HCT116 (cell line): ENCODE measurements at regions not wholly inside any gene's neighbourhood (a gene's known extent, or its start where the extent isn't known, plus 50 kb on each side); places are given as distances from the start of the nearest gene placed in this dataset.

Experiments used
- ATAC-seq: fragments of 200-7000 bp; cut with Tn5 transposase; 2 replicates; pipeline ENCODE4 v1.9.1; 2020; ENCODE audit warnings: mild to moderate bottlenecking, moderate library complexity
- BruUV-seq: library from RNA; stranded (reverse); fragments of 400-500 nt; replicated peaks from 2 replicates; lab custom pipeline; 2021; lab: Mats Ljungman, UMichigan
- CTCF ChIA-PET: fragments of 300-600 bp; sonication (Branson Sonifier 250); formaldehyde crosslinking; loops from one replicate; lab custom pipeline; 2021; ENCODE audit warnings: antibody characterized with exemption; lab: Charles Lee
- POLR2A ChIA-PET: fragments of 300-600, 350-600 bp; sonication (Branson Sonifier 250); formaldehyde crosslinking; loops from one replicate; lab custom pipeline; 2021; ENCODE audit warnings: antibody characterized with exemption; lab: Charles Lee
- RAD21 ChIA-PET, 2 experiments: fragments of 300-600 bp; sonication (Branson Sonifier 250); formaldehyde crosslinking; loops; one replicate each; lab custom pipeline; 2023; ENCODE audit warnings: low total read pairs in 2 of 2; ENCODE audit not compliant: uncharacterized antibody in 2 of 2, unreplicated experiment in 2 of 2, low non-redundant PET in 1 of 2; lab: Charles Lee
- DNase-seq: peaks from one replicate; pipeline ENCODE4 v3.0.0-alpha.2; 2010; ENCODE audit warnings: low read depth, low spot score
- H2AFZ ChIP-seq: fragments of 200-600 bp; shearing (Covaris generic), sonication (generic); 2 replicates; pipeline ENCODE4 v1.6.1; 2017; ENCODE audit warnings: low read depth, mixed run types, mixed read lengths, antibody characterized with exemption, low read length; ENCODE audit not compliant: poor library complexity, severe bottlenecking
- H3K27ac ChIP-seq: 2 replicates; pipeline ENCODE4 v1.5.1; 2012; ENCODE audit warnings: low read depth, low read length
- H3K27me3 ChIP-seq: fragments of 200-600 bp; sonication (generic); 2 replicates; pipeline ENCODE4 v1.6.1; 2016; ENCODE audit warnings: mixed run types, low read length, mixed read lengths; ENCODE audit not compliant: insufficient read depth
- H3K36me3 ChIP-seq, 2 experiments: fragments of 200-500 bp in 1 of 2; fragments of 200-600 bp in 1 of 2; sonication (Bioruptor generic) in 1 of 2; sonication (generic) in 1 of 2; 2 replicates each; pipeline versions ENCODE4 v1.5.1 to v1.6.1; 2014 to 2016; ENCODE audit warnings: low read length in 2 of 2, inconsistent platforms in 1 of 2, mixed read lengths in 1 of 2, mixed run types in 1 of 2; ENCODE audit not compliant: insufficient read depth in 2 of 2, control insufficient read depth in 1 of 2
- H3K4me1 ChIP-seq, 2 experiments: fragments of 200-600 bp in 1 of 2; sonication (generic) in 1 of 2; 2 replicates each; pipeline versions ENCODE4 v1.5.1 to v1.6.1; 2012 to 2017; ENCODE audit warnings: low read length in 2 of 2, inconsistent platforms in 1 of 2, mild to moderate bottlenecking in 1 of 2, mixed read lengths in 1 of 2, mixed run types in 1 of 2, moderate library complexity in 1 of 2; ENCODE audit not compliant: insufficient read depth in 2 of 2, control insufficient read depth in 1 of 2
- H3K4me2 ChIP-seq: fragments of 200-600 bp; sonication (generic); 2 replicates; pipeline ENCODE4 v1.6.1; 2017; ENCODE audit warnings: mixed run types, low read length, mixed read lengths
- H3K4me3 ChIP-seq, 2 experiments: fragments of 200-600 bp in 1 of 2; sonication (generic) in 1 of 2; replicated peaks in 1 of 2; 2 replicates each; pipeline ENCODE4 v1.5.1; 2011 to 2016; ENCODE audit warnings: low read length in 2 of 2, control low read depth in 1 of 2, low read depth in 1 of 2, mild to moderate bottlenecking in 1 of 2, mixed read lengths in 1 of 2, mixed run types in 1 of 2
- H3K79me2 ChIP-seq: fragments of 200-600 bp; sonication (generic); 2 replicates; pipeline ENCODE4 v1.6.1; 2017; ENCODE audit warnings: mild to moderate bottlenecking, mixed run types, low read length, moderate library complexity, mixed read lengths; ENCODE audit not compliant: insufficient read depth
- H3K9ac ChIP-seq: fragments of 200-600 bp; sonication (generic); 2 replicates; pipeline ENCODE4 v1.6.1; 2016; ENCODE audit warnings: low read length, mixed read lengths
- H3K9me2 ChIP-seq: fragments of 200-600 bp; sonication (generic), shearing (Covaris generic); 2 replicates; pipeline ENCODE4 v1.6.1; 2017; ENCODE audit warnings: mixed run types, mild to moderate bottlenecking, moderate library complexity; ENCODE audit not compliant: insufficient read depth
- H3K9me3 ChIP-seq, 2 experiments: fragments of 200-500 bp in 1 of 2; fragments of 200-600 bp in 1 of 2; sonication (Bioruptor generic) in 1 of 2; sonication (generic) in 1 of 2; 2 replicates each; pipeline ENCODE4 v1.6.1; 2014 to 2017; ENCODE audit warnings: low read length in 2 of 2, mixed read lengths in 2 of 2, inconsistent platforms in 1 of 2, low read depth in 1 of 2, mild to moderate bottlenecking in 1 of 2, mixed run types in 1 of 2, moderate library complexity in 1 of 2; ENCODE audit not compliant: control insufficient read depth in 1 of 2, insufficient read depth in 1 of 2
- H4K20me1 ChIP-seq: fragments of 200-600 bp; sonication (generic), shearing (Covaris generic); 2 replicates; pipeline ENCODE4 v1.6.1; 2017; ENCODE audit warnings: mixed run types, mild to moderate bottlenecking, moderate library complexity; ENCODE audit not compliant: insufficient read depth
- CEBPB ChIP-seq: IDR thresholded peaks from 2 replicates; pipeline ENCODE4 v1.6.1; 2012; ENCODE audit warnings: low read depth
- CTCF ChIP-seq, 3 experiments: fragments of 200-600 bp in 1 of 3; sonication (generic) in 1 of 3; IDR thresholded peaks in 2 of 3; conservative IDR thresholded peaks in 1 of 3; 2 replicates each; pipeline ENCODE4 v1.5.1; 2012 to 2017; ENCODE audit warnings: low read depth in 2 of 3, low read length in 2 of 3, antibody characterized with exemption in 1 of 3, borderline replicate concordance in 1 of 3, control low read depth in 1 of 3, mild to moderate bottlenecking in 1 of 3, mixed read lengths in 1 of 3, mixed run types in 1 of 3, moderate library complexity in 1 of 3; ENCODE audit not compliant: insufficient read depth in 1 of 3
- EGR1 ChIP-seq: IDR thresholded peaks from 2 replicates; pipeline ENCODE4 v1.6.1; 2012; ENCODE audit warnings: low read depth
- ELF1 ChIP-seq: IDR thresholded peaks from 2 replicates; pipeline ENCODE4 v1.6.1; 2012; ENCODE audit warnings: low read depth, borderline replicate concordance
- EZH2 ChIP-seq: fragments of 200-600 bp; sonication (generic); IDR thresholded peaks from 2 replicates; pipeline ENCODE4 v1.6.1; 2017; ENCODE audit warnings: antibody characterized with exemption, mixed run types
- FOSL1 ChIP-seq: IDR thresholded peaks from 2 replicates; pipeline ENCODE4 v1.6.1; 2012; ENCODE audit warnings: low read depth
- JUND ChIP-seq: IDR thresholded peaks from 2 replicates; pipeline ENCODE4 v1.6.1; 2012
- POLR2A ChIP-seq: IDR thresholded peaks from 2 replicates; pipeline ENCODE4 v1.7.0; 2011; ENCODE audit warnings: borderline replicate concordance; ENCODE audit not compliant: insufficient read depth, insufficient read length; ENCODE audit errors: extremely low read depth
- POLR2AphosphoS5 ChIP-seq: IDR thresholded peaks from 2 replicates; pipeline ENCODE4 v1.6.1; 2011; ENCODE audit warnings: mild to moderate bottlenecking, low read depth, low read length, moderate library complexity
- RAD21 ChIP-seq: IDR thresholded peaks from 2 replicates; pipeline ENCODE4 v1.6.1; 2012; ENCODE audit warnings: low read depth, mild to moderate bottlenecking
- REST ChIP-seq: IDR thresholded peaks from 2 replicates; pipeline ENCODE4 v1.6.1; 2012; ENCODE audit warnings: low read depth
- SP1 ChIP-seq: IDR thresholded peaks from 2 replicates; pipeline ENCODE4 v1.6.1; 2012; ENCODE audit warnings: low read depth
- SRF ChIP-seq: IDR thresholded peaks from 2 replicates; pipeline ENCODE4 v1.6.1; 2012; ENCODE audit warnings: low read depth
- TCF7L2 ChIP-seq: IDR thresholded peaks from 2 replicates; pipeline ENCODE4 v1.7.0; 2011; ENCODE audit warnings: borderline replicate concordance, inconsistent platforms; ENCODE audit not compliant: insufficient read depth, insufficient read length; ENCODE audit errors: extremely low read depth
- YY1 ChIP-seq: IDR thresholded peaks from 2 replicates; pipeline ENCODE4 v1.6.1; 2011; ENCODE audit warnings: low read length, low read depth, moderate library complexity, mild to moderate bottlenecking; ENCODE audit not compliant: insufficient replicate concordance; ENCODE audit errors: extremely low read depth
- ZBTB33 ChIP-seq: IDR thresholded peaks from 2 replicates; pipeline ENCODE4 v1.6.1; 2011; ENCODE audit warnings: mild to moderate bottlenecking, low read length, moderate library complexity; ENCODE audit not compliant: insufficient replicate concordance; ENCODE audit errors: extremely low read depth
- ZFX ChIP-seq: fragments of 450-650 bp; IDR thresholded peaks from 2 replicates; pipeline ENCODE4 v1.6.1; 2017
- ZNF274 ChIP-seq: fragments of 200-500 bp; sonication (Bioruptor generic); IDR thresholded peaks from 2 replicates; pipeline ENCODE4 v1.6.1; 2014; ENCODE audit warnings: mild to moderate bottlenecking, low read depth, low read length, inconsistent platforms
- intact Hi-C: fragments of 100-400 bp; cut with micrococcal nuclease; formaldehyde crosslinking; loops from 2 replicates; pipeline ENCODE4 v1.10.0; 2022
- TF ChIP-seq, protein P1 (sequence below): IDR thresholded peaks from 2 replicates; pipeline ENCODE4 v1.6.1; 2012

- ATAC-seq (no peak), DNase-seq (no peak)
- H3K9me3 ChIP-seq: 0 out of 4 replicates have a peak, but pooled peaks cover 0 to 3% of the 10 kb centered on the region in 2 experiments
- H3K9ac ChIP-seq: no peak overlapping the region
- intact Hi-C loops: no loop called here
- H2AFZ ChIP-seq: no peak overlapping the region
- H3K79me2 ChIP-seq: no peaks in the 10 kb centered on the region
- no peaks in the 10 kb centered on the region for H3K9me2 ChIP-seq
- CTCF ChIA-PET: no interaction called here
- no peak overlapping the region for H3K4me3 ChIP-seq
- RAD21 ChIA-PET: no interaction called here
- H3K27ac ChIP-seq: no peak overlapping the region
- POLR2A ChIA-PET: no interaction called here
- H3K27me3 ChIP-seq: no peaks in the 10 kb centered on the region
- BruUV-seq: no TSS peak
- TF ChIP-seq YY1 (no peak), CTCF (IDR thresholded peaks at IDR 0.05 in 2 of 3, conservative IDR thresholded peaks at IDR 0.05 in 1 of 3; ENCODE audit: borderline replicate concordance in 1 of 3, insufficient read depth in 1 of 3, low read depth in 2 of 3, low read length in 2 of 3) (no peak), EGR1 (no peak), FOSL1 (no peak), SP1 (no peak), JUND (no peak), CEBPB (no peak), POLR2AphosphoS5 (no peak), ZBTB33 (no peak), RAD21 (no peak), EZH2 (no peak), ZNF274 (no peak), REST (no peak), POLR2A (no peak), ELF1 (no peak), ZFX (no peak), SRF (no peak), TCF7L2 (no peak)
- TF ChIP-seq, protein P1, sequence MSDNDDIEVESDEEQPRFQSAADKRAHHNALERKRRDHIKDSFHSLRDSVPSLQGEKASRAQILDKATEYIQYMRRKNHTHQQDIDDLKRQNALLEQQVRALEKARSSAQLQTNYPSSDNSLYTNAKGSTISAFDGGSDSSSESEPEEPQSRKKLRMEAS: no peak
- H4K20me1 ChIP-seq: no peaks in the 10 kb centered on the region
- no peaks in the 10 kb centered on the region for H3K4me1 ChIP-seq
- H3K36me3 ChIP-seq: no peaks in the 10 kb centered on the region
- no peak overlapping the region for H3K4me2 ChIP-seq
Observed at GRCh38 chr5:87836696-87837095, 424.0 kb upstream of the CCNH start.
